HG02885 (cell line): ENCODE measurements at regions not wholly inside any gene's neighbourhood (a gene's known extent, or its start where the extent isn't known, plus 50 kb on each side); places are given as distances from the start of the nearest gene placed in this dataset.
"Not testable (repeated sequence)": the region's sequence is repeated elsewhere in the genome, so short reads cannot be mapped to it uniquely, and the experiment has no call there.

Experiments used
- ATAC-seq: cut with Tn5 transposase; IDR thresholded peaks from one replicate; pipeline ENCODE4 v1.9.1; 2021; ENCODE audit warnings: mild to moderate bottlenecking; ENCODE audit not compliant: unreplicated experiment, poor library complexity

- ATAC-seq, result no peak
Observed at GRCh38 chr3:174336784-174337183, 522.4 kb upstream of the NAALADL2 start.

GRCh38 chr3:174337227-174337626 is 521.9 kb upstream of the NAALADL2 start:
- ATAC-seq, result no peak

GRCh38 chr3:174340624-174341587 is 518.2 kb upstream of the NAALADL2 start:
- no peak for ATAC-seq

GRCh38 chr3:174342171-174342570 is 517.0 kb upstream of the NAALADL2 start:
- ATAC-seq, result no peak

GRCh38 chr3:174342941-174343501 is 516.1 kb upstream of the NAALADL2 start:
- ATAC-seq, result no peak

GRCh38 chr3:174346141-174346540 is 513.0 kb upstream of the NAALADL2 start:
- ATAC-seq, result no peak

- ATAC-seq, result no peak
Observed at GRCh38 chr3:174346571-174346970, 512.6 kb upstream of the NAALADL2 start.

GRCh38 chr3:174347474-174348138 is 511.5 kb upstream of the NAALADL2 start:
- no peak for ATAC-seq

GRCh38 chr3:174352227-174352626 is 506.9 kb upstream of the NAALADL2 start:
- ATAC-seq, result no peak

GRCh38 chr3:174355505-174355904 is 503.6 kb upstream of the NAALADL2 start:
- ATAC-seq, result peak; percentile 47

GRCh38 chr3:174356596-174356995 is 502.5 kb upstream of the NAALADL2 start:
- ATAC-seq, result no peak

- no peak for ATAC-seq
Observed at GRCh38 chr3:174358252-174358651, 500.9 kb upstream of the NAALADL2 start.

- ATAC-seq, result no peak
Observed at GRCh38 chr3:174362556-174362955, 496.6 kb upstream of the NAALADL2 start.

- ATAC-seq, result no peak
Observed at GRCh38 chr3:174363256-174363655, 495.9 kb upstream of the NAALADL2 start.

GRCh38 chr3:174365796-174366195 is 493.3 kb upstream of the NAALADL2 start:
- ATAC-seq, result no peak

GRCh38 chr3:174366904-174367303 is 492.2 kb upstream of the NAALADL2 start:
- ATAC-seq, result not testable (repeated sequence)

GRCh38 chr3:174376346-174376745 is 482.8 kb upstream of the NAALADL2 start:
- ATAC-seq, result no peak

- no peak for ATAC-seq
Observed at GRCh38 chr3:174377096-174377495, 482.0 kb upstream of the NAALADL2 start.

- no peak for ATAC-seq
Observed at GRCh38 chr3:174377684-174378083, 481.4 kb upstream of the NAALADL2 start.

- no peak for ATAC-seq
Observed at GRCh38 chr3:174382878-174383277, 476.3 kb upstream of the NAALADL2 start.

- ATAC-seq, result no peak
Observed at GRCh38 chr3:174387736-174388135, 471.4 kb upstream of the NAALADL2 start.
